IPS-15b (cell line): ENCODE measurements at regions not wholly inside any gene's neighbourhood (a gene's known extent, or its start where the extent isn't known, plus 50 kb on each side); places are given as distances from the start of the nearest gene placed in this dataset.

Experiments used
- H3K27me3 ChIP-seq: one replicate; pipeline ENCODE4 v1.6.1; 2013; ENCODE audit warnings: low read length; ENCODE audit not compliant: control insufficient read depth, insufficient read depth
- H3K36me3 ChIP-seq: one replicate; pipeline ENCODE4 v1.6.1; 2013; ENCODE audit warnings: low read length; ENCODE audit not compliant: control insufficient read depth, insufficient read depth
- H3K4me1 ChIP-seq: one replicate; pipeline ENCODE4 v1.6.1; 2013; ENCODE audit warnings: mild to moderate bottlenecking, low read length; ENCODE audit not compliant: control insufficient read depth, insufficient read depth
- H3K4me3 ChIP-seq: one replicate; pipeline ENCODE4 v1.5.1; 2013; ENCODE audit warnings: low read depth, low read length
- H3K9ac ChIP-seq: one replicate; pipeline ENCODE4 v1.6.1; 2013; ENCODE audit warnings: low read depth, mild to moderate bottlenecking, low read length
- H3K9me3 ChIP-seq: one replicate; pipeline ENCODE4 v1.6.1; 2013; ENCODE audit warnings: mild to moderate bottlenecking, low read length; ENCODE audit not compliant: control insufficient read depth, insufficient read depth

GRCh38 chrX:10090319-10090718 lies 66.5 kb upstream of the CLCN4 start:
- Histone ChIP-seq H3K9me3 (no peaks in the 10 kb centered on the region), H3K4me3 (no peak overlapping the region), H3K27me3 (no peaks in the 10 kb centered on the region), H3K4me1 (no peaks in the 10 kb centered on the region), H3K36me3 (no peaks in the 10 kb centered on the region), H3K9ac (no peak overlapping the region)

GRCh38 chrX:10095246-10095645 lies 61.5 kb upstream of the CLCN4 start:
- Histone ChIP-seq H3K9me3 (no peaks in the 10 kb centered on the region), H3K9ac (no peak overlapping the region), H3K4me3 (no peak overlapping the region), H3K27me3 (no peaks in the 10 kb centered on the region), H3K36me3 (peaks cover 4% of the 10 kb centered on the region), H3K4me1 (no peaks in the 10 kb centered on the region)

- Histone ChIP-seq H3K36me3 (peaks cover 4% of the 10 kb centered on the region), H3K4me3 (no peak overlapping the region), H3K4me1 (no peaks in the 10 kb centered on the region), H3K27me3 (no peaks in the 10 kb centered on the region), H3K9ac (no peak overlapping the region), H3K9me3 (no peaks in the 10 kb centered on the region)
Measured at GRCh38 chrX:10095698-10096432, 60.9 kb upstream of the CLCN4 start.

GRCh38 chrX:10098270-10098713 lies 58.5 kb upstream of the CLCN4 start:
- Histone ChIP-seq H3K9ac (no peak overlapping the region), H3K36me3 (peaks cover 7% of the 10 kb centered on the region), H3K27me3 (no peaks in the 10 kb centered on the region), H3K9me3 (no peaks in the 10 kb centered on the region), H3K4me1 (no peaks in the 10 kb centered on the region), H3K4me3 (no peak overlapping the region)

GRCh38 chrX:10099411-10099810 lies 57.4 kb upstream of the CLCN4 start:
- Histone ChIP-seq H3K4me1 (no peaks in the 10 kb centered on the region), H3K9me3 (no peaks in the 10 kb centered on the region), H3K9ac (no peak overlapping the region), H3K36me3 (peaks cover 7% of the 10 kb centered on the region), H3K27me3 (no peaks in the 10 kb centered on the region), H3K4me3 (no peak overlapping the region)

GRCh38 chrX:10101269-10101668 lies 55.5 kb upstream of the CLCN4 start:
- H3K36me3 ChIP-seq: peaks cover 3% of the 10 kb centered on the region
- H3K9me3 ChIP-seq: no peaks in the 10 kb centered on the region
- no peaks in the 10 kb centered on the region for H3K4me1 ChIP-seq
- no peak overlapping the region for H3K4me3 ChIP-seq
- no peak overlapping the region for H3K9ac ChIP-seq
- no peaks in the 10 kb centered on the region for H3K27me3 ChIP-seq

GRCh38 chrX:10102046-10102704 lies 54.6 kb upstream of the CLCN4 start:
- Histone ChIP-seq H3K36me3 (peaks cover 3% of the 10 kb centered on the region), H3K27me3 (no peaks in the 10 kb centered on the region), H3K9me3 (no peaks in the 10 kb centered on the region), H3K9ac (no peak overlapping the region), H3K4me3 (no peak overlapping the region), H3K4me1 (no peaks in the 10 kb centered on the region)

GRCh38 chrX:10103023-10103422 lies 53.8 kb upstream of the CLCN4 start:
- Histone ChIP-seq H3K4me1 (no peaks in the 10 kb centered on the region), H3K36me3 (peaks cover 3% of the 10 kb centered on the region), H3K4me3 (no peak overlapping the region), H3K9me3 (no peaks in the 10 kb centered on the region), H3K27me3 (no peaks in the 10 kb centered on the region), H3K9ac (no peak overlapping the region)

- Histone ChIP-seq H3K9ac (no peak overlapping the region), H3K27me3 (no peaks in the 10 kb centered on the region), H3K9me3 (no peaks in the 10 kb centered on the region), H3K4me1 (no peaks in the 10 kb centered on the region), H3K4me3 (no peak overlapping the region), H3K36me3 (peaks cover 4% of the 10 kb centered on the region)
Measured at GRCh38 chrX:10104958-10105658, 51.7 kb upstream of the CLCN4 start.

- Histone ChIP-seq H3K9ac (no peak overlapping the region), H3K27me3 (no peaks in the 10 kb centered on the region), H3K4me3 (no peak overlapping the region), H3K9me3 (no peaks in the 10 kb centered on the region), H3K4me1 (no peaks in the 10 kb centered on the region), H3K36me3 (peaks cover 8% of the 10 kb centered on the region)
Measured at GRCh38 chrX:10106806-10107205, 50.0 kb upstream of the CLCN4 start.
